T-helper 2 cell treated with Interferon-gamma antibody and Interleukin-4, amounts not matched to agents 100 ng/mL and 5 ng/mL, for 36 hours (primary cell): ENCODE measurements at regions not wholly inside any gene's neighbourhood (a gene's known extent, or its start where the extent isn't known, plus 50 kb on each side); places are given as distances from the start of the nearest gene placed in this dataset.
"Not testable (repeated sequence)": the region's sequence is repeated elsewhere in the genome, so short reads cannot be mapped to it uniquely, and the experiment has no call there.

Experiments used
- intact Hi-C: fragments of 100-400 bp; cut with micrococcal nuclease; formaldehyde crosslinking; loops from one replicate; pipeline ENCODE4 v1.15.1; 2023

- intact Hi-C loops, result no loop called here
Observed at GRCh38 chr2:176834226-176834625, 378.4 kb upstream of the HNRNPA3 start.

GRCh38 chr2:176843208-176843607 lies 369.4 kb upstream of the HNRNPA3 start:
- intact Hi-C loops, result no loop called here

- intact Hi-C loops, result no loop called here
Observed at GRCh38 chr2:176844461-176844860, 368.1 kb upstream of the HNRNPA3 start.

- intact Hi-C loops, result no loop called here
Observed at GRCh38 chr2:176845718-176846117, 366.9 kb upstream of the HNRNPA3 start.

DNA sequence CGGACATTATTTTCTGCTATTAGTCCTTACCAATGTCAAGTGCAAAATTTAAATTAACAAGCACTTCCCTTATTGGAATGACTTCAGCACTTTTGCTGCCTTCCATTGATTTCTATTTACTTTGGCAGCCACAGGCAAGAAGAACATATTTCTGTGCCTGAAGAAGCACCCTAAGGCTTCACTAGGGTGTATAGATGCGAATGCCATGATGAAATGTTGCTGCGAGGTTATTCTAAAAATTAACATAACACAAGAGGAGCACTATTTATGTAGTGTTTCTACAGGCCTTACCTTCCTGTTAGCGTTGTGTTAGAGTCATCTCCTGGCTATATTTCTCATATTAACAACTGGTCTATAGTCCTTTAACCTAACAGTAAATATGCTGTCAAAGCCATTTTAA lies 365.0 kb upstream of the HNRNPA3 start:
- intact Hi-C loops, result no loop called here

GRCh38 chr2:176848844-176849243 lies 363.8 kb upstream of the HNRNPA3 start:
- intact Hi-C loops, result no loop called here

GRCh38 chr2:176851200-176851888 lies 361.2 kb upstream of the HNRNPA3 start:
- intact Hi-C loops, result loop anchor here (5.0 kb wide), 1 partner anchor 81 kb away; no protein-coding TSS in a partner anchor

DNA sequence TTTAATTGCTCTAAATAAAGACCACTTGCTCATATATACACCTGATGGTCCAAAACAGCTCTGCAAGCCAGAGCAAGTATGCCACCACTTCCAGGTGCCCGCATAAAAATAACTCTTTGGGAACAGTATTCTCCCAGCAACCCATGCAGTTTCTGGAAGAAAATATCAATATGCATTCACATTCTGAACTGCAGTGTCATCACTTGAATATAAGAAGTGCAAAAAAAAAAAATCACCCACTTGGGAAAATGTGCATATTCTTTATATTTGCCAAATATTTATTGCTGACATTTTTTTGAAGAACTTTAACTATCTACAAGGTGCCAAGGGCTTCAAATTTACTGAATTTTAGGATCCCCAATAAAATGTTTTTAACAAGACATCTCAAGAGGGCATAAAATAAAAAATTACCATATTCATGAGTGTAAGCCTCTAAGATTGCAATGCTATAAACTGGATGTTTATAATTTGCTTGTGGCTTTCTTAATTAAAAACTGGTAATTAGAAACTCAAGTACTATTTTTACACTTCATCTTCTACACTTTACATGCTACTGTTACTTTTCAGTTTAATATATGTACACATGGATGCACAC lies 360.6 kb upstream of the HNRNPA3 start:
- intact Hi-C loops, result loop anchor here (5.0 kb wide), 1 partner anchor 80 kb away; no protein-coding TSS in a partner anchor

DNA sequence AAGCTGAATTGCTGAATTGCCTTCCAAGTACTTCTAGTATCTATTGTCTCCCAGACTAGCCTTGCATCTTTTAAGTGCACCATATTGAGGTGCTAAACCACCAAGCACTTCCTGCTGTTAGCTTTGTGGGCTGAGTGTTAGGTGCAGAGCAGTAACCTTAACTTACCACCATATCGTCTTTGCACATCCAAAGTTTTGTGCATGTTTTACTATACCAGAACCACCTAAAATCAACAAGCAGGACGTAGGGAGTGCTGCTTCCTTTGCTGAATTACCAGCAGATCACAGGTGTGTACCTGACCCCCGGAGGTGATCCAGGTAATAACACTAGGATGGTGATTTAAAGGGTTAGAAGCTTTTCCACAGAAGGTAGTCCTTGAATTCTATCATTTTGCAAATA lies 359.9 kb upstream of the HNRNPA3 start:
- intact Hi-C loops, result loop anchor here (5.0 kb wide), 1 partner anchor 80 kb away; no protein-coding TSS in a partner anchor

- intact Hi-C loops, result loop anchor here (5.0 kb wide), 1 partner anchor 78 kb away; no protein-coding TSS in a partner anchor
Observed at GRCh38 chr2:176854062-176854461, 358.5 kb upstream of the HNRNPA3 start.

GRCh38 chr2:176854878-176855277 lies 357.7 kb upstream of the HNRNPA3 start:
- intact Hi-C loops, result loop anchor here (5.0 kb wide), 1 partner anchor 77 kb away; no protein-coding TSS in a partner anchor

DNA sequence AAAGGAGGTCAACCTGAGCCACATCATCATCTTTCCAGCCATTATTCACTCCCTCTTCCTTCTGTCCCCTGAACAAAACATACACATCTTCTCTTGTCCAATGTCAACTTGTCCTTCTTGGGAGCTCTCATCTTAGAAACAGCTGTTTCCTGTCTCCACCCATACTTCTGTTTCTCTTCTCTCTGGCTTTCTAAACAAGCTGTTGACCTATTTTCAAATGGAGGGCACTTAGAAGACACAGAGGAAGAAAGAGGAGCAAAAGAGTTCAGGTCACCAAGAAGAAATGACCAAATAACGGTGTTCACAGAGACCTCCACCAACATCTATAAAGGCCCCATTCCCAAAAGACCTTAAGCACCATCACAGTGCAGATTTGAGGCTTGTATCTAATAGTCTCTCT lies 355.9 kb upstream of the HNRNPA3 start:
- intact Hi-C loops, result no loop called here

DNA sequence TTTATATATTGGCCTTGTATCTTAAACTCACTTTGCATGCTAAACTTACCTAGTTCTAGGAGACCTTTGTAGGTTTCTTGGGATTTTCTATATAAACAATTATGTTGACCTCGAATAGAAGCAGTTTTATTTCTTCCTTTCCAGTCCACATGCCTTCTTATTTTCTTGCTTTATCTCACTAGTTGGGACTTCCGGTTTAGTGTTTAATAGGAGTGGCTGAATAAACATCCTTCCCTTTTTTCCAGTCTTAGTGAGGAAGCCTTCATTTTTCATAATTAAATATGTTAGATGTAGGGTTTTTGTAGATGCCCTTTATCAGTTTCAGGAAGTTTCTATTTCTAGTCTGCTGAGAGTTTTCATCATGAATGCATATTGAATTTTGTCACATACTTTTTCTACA lies 347.3 kb upstream of the HNRNPA3 start:
- intact Hi-C loops, result no loop called here

GRCh38 chr2:176872406-176872805 lies 340.2 kb upstream of the HNRNPA3 start:
- intact Hi-C loops, result no loop called here

DNA sequence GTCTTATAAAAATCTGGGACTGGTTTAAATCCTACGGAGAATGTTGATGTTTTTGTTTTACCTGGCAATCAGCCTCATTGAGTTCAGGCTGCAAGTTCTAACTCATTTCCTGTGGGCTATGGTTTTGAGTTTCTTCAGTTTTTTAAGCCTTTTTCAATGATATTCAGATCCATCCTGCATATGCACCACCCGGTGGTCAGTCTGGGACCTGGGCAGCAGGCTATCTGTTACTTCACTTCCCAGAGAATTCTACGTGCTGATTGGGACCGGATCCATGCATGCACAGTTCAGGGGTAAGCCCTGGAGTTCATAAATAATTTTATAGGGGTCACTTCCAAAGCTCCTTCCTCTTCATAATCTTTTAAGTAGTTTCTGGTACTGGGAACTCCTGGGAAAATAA lies 339.2 kb upstream of the HNRNPA3 start:
- intact Hi-C loops, result no loop called here

DNA sequence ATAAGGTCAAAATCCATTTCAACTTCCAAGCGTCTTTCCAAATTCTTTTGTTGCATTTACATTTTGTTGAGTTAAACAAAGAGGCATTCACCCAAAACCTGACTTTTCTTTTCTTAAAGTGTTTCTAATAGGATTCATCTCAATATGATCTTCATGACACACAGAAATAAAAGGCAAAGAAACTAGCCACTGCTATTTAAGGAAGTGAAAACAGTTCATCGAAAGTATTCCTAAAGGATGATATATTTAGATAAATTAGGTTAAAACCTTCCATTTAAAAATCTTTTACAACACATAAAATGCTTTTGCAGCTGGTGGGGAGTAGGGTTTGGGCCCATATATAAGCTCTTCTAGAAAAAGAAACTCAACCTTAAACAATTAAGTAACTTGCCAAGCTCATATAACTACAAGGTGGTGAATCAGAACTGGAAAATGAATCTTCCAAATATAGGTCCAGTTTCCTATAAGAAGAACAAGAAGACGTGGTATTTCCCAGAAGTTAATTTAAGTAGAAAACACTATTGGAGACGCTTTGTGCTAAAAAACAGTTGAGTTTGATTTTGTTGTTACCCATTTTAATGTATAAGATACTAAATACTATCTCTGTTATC lies 336.0 kb upstream of the HNRNPA3 start:
- intact Hi-C loops, result no loop called here

DNA sequence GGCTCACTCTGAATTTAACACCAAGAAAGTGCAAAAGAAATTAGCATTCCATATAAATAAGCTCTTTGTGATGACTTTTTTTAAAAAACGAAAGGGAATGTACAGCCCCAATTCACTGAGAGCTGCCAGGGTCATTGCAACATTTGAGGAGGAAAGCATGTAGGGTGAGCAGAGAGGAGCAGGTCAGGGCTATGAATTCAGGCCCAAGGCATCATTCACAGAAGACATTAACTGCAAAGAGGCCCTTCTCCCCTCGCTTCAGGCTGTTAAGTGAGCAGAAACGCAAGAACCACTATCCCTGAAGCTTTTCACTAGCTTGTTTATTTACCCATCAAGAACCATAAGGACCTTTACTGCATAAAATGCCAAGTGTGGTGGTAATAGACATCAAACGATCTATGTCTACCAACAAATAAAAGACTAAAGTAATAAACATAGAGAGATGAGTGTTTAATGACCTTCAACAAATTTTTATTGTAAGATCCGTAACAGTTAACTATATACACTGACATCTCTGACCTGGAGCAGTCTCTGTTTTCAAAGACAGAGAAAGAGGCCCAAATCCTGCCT lies 333.1 kb upstream of the HNRNPA3 start:
- intact Hi-C loops, result no loop called here

DNA sequence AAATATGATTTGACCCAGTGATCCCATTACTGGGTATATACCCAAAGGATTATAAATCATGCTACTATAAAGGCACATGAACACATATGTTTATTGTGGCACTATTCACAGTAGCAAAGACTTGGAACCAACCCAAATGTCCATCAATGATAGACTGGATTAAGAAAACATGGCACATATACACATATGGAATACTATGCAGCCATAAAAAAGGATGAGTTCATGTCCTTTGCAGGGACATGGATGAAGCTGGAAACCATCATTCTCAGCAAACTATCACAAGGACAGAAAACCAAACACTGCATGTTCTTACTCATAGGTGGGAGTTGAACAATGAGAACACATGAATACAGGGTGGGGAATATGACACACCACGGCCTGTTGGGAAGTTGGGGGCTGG lies 330.5 kb upstream of the HNRNPA3 start:
- intact Hi-C loops, result not testable (repeated sequence)

DNA sequence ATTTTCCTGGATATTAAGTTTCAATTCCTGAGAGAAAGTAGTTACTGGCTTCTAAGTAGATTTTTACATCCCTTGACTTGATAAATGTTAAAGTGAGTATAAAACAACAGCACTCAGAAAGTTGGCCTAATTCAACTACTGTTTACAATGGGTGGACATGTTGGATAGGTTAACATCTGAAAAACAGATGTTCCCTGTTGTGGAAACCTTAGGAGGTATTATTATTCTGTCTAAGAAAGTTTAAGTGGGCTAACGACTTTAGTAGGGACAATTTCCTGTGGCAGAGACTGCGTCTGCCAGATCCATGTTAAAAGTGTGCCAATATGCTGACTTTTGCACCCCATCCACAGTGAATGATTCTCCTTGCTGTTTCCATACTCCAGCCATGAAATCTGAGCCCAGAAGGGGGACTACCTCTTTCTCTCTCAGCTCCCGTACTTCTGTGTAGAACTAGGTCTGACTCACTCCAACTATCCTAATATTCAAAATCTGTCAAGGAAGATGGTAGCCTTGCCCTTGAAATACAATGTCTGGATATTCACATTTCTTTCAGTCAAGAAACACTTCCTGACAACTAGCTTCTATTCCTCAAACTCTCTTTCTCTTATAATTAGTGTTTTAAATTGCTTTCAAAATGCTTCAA lies 327.5 kb upstream of the HNRNPA3 start:
- intact Hi-C loops, result no loop called here

DNA sequence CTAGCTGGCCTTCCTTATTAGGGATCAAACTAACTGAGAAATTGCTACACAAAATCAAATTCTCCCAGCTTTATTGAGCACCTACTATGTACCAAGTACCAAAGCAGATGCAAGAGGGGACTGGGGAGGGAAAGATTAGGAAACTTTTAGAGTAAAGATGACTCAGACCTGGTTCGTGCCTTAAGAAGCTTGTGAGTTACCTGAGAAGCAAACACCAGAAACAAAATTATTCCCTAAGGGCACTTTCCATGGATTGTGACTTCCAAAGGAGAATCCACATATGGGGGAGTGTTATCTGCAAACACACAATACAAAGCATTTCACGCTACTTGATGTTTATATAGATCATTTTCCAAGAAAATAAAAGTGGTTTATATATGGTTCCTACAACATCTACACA lies 326.9 kb upstream of the HNRNPA3 start:
- intact Hi-C loops, result no loop called here

- intact Hi-C loops, result no loop called here
Observed at GRCh38 chr2:176891105-176891504, 321.5 kb upstream of the HNRNPA3 start.

DNA sequence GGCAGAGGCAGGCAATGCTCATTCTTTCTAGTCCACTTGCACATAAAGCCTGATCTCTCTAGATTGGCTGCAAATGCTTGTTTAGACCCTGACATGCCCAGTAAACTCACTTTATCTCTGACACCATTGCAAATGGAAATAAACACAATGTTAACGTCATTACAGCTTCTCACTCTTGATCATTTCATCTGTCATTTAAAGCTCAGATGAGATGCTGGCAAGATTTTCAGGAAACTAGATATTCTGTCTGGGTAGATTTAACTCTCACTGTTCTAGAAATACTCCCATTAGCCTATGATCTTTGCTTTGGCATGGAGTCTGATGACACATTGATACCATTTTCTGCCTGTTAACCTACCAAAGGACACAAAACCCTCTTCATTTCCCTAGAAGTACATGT lies 320.7 kb upstream of the HNRNPA3 start:
- intact Hi-C loops, result no loop called here
